GM12878 (cell line): ENCODE measurements at regions not wholly inside any gene's neighbourhood (a gene's known extent, or its start where the extent isn't known, plus 50 kb on each side); places are given as distances from the start of the nearest gene placed in this dataset.
"Not testable (repeated sequence)": the region's sequence is repeated elsewhere in the genome, so short reads cannot be mapped to it uniquely, and the experiment has no call there.

ENCODE experiments used
- ATAC-seq: fragments of 200-7000 bp; cut with Tn5 transposase; 3 replicates; pipeline ENCODE4 v1.9.1; 2020; ENCODE audit warnings: mild to moderate bottlenecking, moderate library complexity
- BruUV-seq: library from RNA; stranded (reverse); fragments of 400-500 nt; replicated peaks from 2 replicates; lab custom pipeline; 2021; lab: Mats Ljungman, UMichigan
- CTCF ChIA-PET: fragments of 300-600 bp; sonication (Branson Sonifier 250); formaldehyde crosslinking; extraction: SDS; loops from one replicate; lab custom pipeline; 2021; ENCODE audit warnings: inconsistent platforms; lab: Yijun Ruan, JAX
- POLR2A ChIA-PET: fragments of 350-600 bp; formaldehyde crosslinking; extraction: SDS; loops from one replicate; lab custom pipeline; 2021; ENCODE audit warnings: inconsistent platforms; lab: Charles Lee
- RAD21 ChIA-PET: fragments of 300-600 bp; sonication (Branson Sonifier 250); formaldehyde crosslinking; loops from one replicate; lab custom pipeline; 2023; ENCODE audit warnings: antibody characterized with exemption; ENCODE audit not compliant: unreplicated experiment; lab: Charles Lee
- SMC1A ChIA-PET: fragments of 300-600 bp; sonication (Branson Sonifier 250); formaldehyde crosslinking; loops from one replicate; lab custom pipeline; 2023; ENCODE audit not compliant: unreplicated experiment, uncharacterized antibody; lab: Charles Lee
- DNase-seq: peaks from one replicate; pipeline ENCODE4 v3.0.0-alpha.2; 2011; ENCODE audit warnings: low read depth, low spot score
- FAIRE-seq: peaks from 3 replicates; lab custom pipeline; 2011; peaks lifted over from hg19 to GRCh38; lab: Jason Lieb, UNC
- H2AFZ ChIP-seq: 2 replicates; pipeline ENCODE4 v1.6.0; 2011; ENCODE audit warnings: low read depth, low read length, control low read depth; ENCODE audit not compliant: control insufficient read depth
- H3K27ac ChIP-seq: 2 replicates; pipeline ENCODE4 v1.5.1; 2011; ENCODE audit warnings: control low read depth; ENCODE audit not compliant: control insufficient read depth, insufficient read depth
- H3K27me3 ChIP-seq, 2 experiments: replicated peaks in 1 of 2; 2 replicates each; pipeline versions ENCODE4 v1.6.0 to v1.6.1; 2011; ENCODE audit warnings: low read length in 1 of 2; ENCODE audit not compliant: control insufficient read depth in 2 of 2, insufficient read depth in 2 of 2
- H3K36me3 ChIP-seq, 2 experiments: 2 replicates each; pipeline ENCODE4 v1.5.1; 2011; ENCODE audit warnings: low read length in 1 of 2; ENCODE audit not compliant: control insufficient read depth in 2 of 2, insufficient read depth in 2 of 2
- H3K4me1 ChIP-seq: 2 replicates; pipeline ENCODE4 v1.6.1; 2011; ENCODE audit warnings: mild to moderate bottlenecking, low read length, moderate library complexity, mixed read lengths; ENCODE audit not compliant: control insufficient read depth, insufficient read depth
- H3K4me2 ChIP-seq: 2 replicates; pipeline ENCODE4 v1.6.0; 2011; ENCODE audit warnings: control low read depth; ENCODE audit not compliant: control insufficient read depth, insufficient read depth
- H3K4me3 ChIP-seq: fragments of 200-600 bp; sonication (generic); 2 replicates; pipeline ENCODE4 v1.5.1; 2016
- H3K79me2 ChIP-seq: 2 replicates; pipeline ENCODE4 v1.6.0; 2011; ENCODE audit warnings: low read length; ENCODE audit not compliant: control insufficient read depth, insufficient read depth
- H3K9ac ChIP-seq: 2 replicates; pipeline ENCODE4 v1.8.0; 2011; ENCODE audit warnings: low read length, control low read depth, mixed read lengths; ENCODE audit not compliant: control insufficient read depth, insufficient read depth
- H3K9me3 ChIP-seq: replicated peaks from 3 replicates; pipeline ENCODE4 v1.5.1; 2011; ENCODE audit warnings: mild to moderate bottlenecking, low read length; ENCODE audit not compliant: control insufficient read depth, insufficient read depth
- H4K20me1 ChIP-seq: 2 replicates; pipeline ENCODE4 v1.6.0; 2011; ENCODE audit not compliant: control insufficient read depth, insufficient read depth
- CBX3 ChIP-seq: fragments of 200-600 bp; sonication (generic); IDR thresholded peaks from 2 replicates; pipeline ENCODE4 v1.6.1; 2016; ENCODE audit warnings: low read depth, borderline replicate concordance
- DPF2 ChIP-seq: fragments of 450-650 bp; IDR thresholded peaks from 2 replicates; pipeline ENCODE4 v1.6.1; 2017; ENCODE audit warnings: mild to moderate bottlenecking
- ELK1 ChIP-seq: IDR thresholded peaks from 2 replicates; pipeline ENCODE4 v1.6.1; 2012; ENCODE audit warnings: low read depth, low read length, improper control_type of control experiment
- HDAC6 ChIP-seq: fragments of 200-600 bp; sonication (generic); IDR thresholded peaks from one replicate; pipeline ENCODE4 v1.8.0; 2017; ENCODE audit warnings: antibody characterized with exemption; ENCODE audit not compliant: unreplicated experiment
- JUNB ChIP-seq: IDR thresholded peaks from 2 replicates; pipeline ENCODE4 v1.6.1; 2016; ENCODE audit warnings: antibody characterized with exemption, mild to moderate bottlenecking
- POLR2AphosphoS5 ChIP-seq: IDR thresholded peaks from 2 replicates; pipeline ENCODE4 v1.6.1; 2011; ENCODE audit warnings: mild to moderate bottlenecking, low read length, inconsistent platforms
- RAD51 ChIP-seq: fragments of 450-650 bp; IDR thresholded peaks from 2 replicates; pipeline ENCODE4 v1.6.1; 2016; ENCODE audit warnings: moderate library complexity, mild to moderate bottlenecking, inconsistent platforms
- WGBS: methylation state at CpG from one replicate; pipeline ENCODE4 v1.1.6; 2016; ENCODE audit warnings: low lambda C conversion rate; ENCODE audit not compliant: insufficient replicate concordance, insufficient coverage; ENCODE audit errors: missing lambda C conversion rate; 5-methylcytosine and 5-hydroxymethylcytosine counted together
- in situ Hi-C: fragments of 300-500 bp; cut with MboI; formaldehyde crosslinking; loops from 9 replicates; pipeline ENCODE4 v1.14.3; 2018; ENCODE audit warnings: mixed read lengths
- intact Hi-C: fragments of 100-400 bp; cut with micrococcal nuclease; formaldehyde crosslinking; loops from one replicate; pipeline ENCODE4 v1.14.2; 2022; ENCODE audit not compliant: unreplicated experiment

GRCh38 chr21:18744840-18745239 is 341.3 kb upstream of the TMPRSS15 start (continued):
- no peak for TF ChIP-seq POLR2AphosphoS5
- no peak for TF ChIP-seq HDAC6
- TF ChIP-seq RAD51, result no peak
- no peak for TF ChIP-seq ELK1
- TF ChIP-seq DPF2, result no peak
- TF ChIP-seq CBX3, result no peak
- TF ChIP-seq JUNB, result no peak
- TF ChIP-seq, all 136 proteins: peak for 0

DNA sequence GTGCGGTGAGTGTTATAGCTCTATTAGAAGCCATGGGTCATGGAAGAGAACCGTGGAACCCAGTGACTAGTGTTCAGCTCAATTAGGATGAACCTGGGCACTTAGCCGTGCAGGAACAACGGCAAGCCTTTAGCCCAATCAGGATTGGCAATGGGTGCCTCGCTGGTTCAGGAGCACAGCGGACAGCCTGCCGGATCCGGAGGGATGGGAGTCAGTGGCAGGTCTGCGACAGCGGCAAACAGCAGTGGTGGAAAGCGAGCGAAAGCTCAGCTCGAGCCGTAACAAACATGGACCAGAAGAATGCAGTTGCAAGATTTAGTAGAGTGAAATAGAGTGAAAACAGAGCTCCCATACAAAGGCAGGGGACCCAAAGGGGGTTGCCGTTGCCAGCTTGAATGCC is 349.3 kb upstream of the TMPRSS15 start:
- H2AFZ ChIP-seq, H3K9ac ChIP-seq, SMC1A ChIA-PET, H3K27ac ChIP-seq, RAD21 ChIA-PET, DNase-seq, H3K79me2 ChIP-seq, FAIRE-seq, ATAC-seq, H3K9me3 ChIP-seq, in situ Hi-C loops, H3K4me3 ChIP-seq, H3K27me3 ChIP-seq, H4K20me1 ChIP-seq, H3K36me3 ChIP-seq, BruUV-seq, H3K4me1 ChIP-seq, intact Hi-C loops, CTCF ChIA-PET, POLR2A ChIA-PET, H3K4me2 ChIP-seq: not testable (repeated sequence)
- WGBS, result 33% methylated on average over 15 of the region's 15 CpGs

GRCh38 chr21:18756272-18756671 is 352.7 kb upstream of the TMPRSS15 start:
- H3K9ac ChIP-seq, RAD21 ChIA-PET, in situ Hi-C loops, H2AFZ ChIP-seq, H3K4me1 ChIP-seq, BruUV-seq, H4K20me1 ChIP-seq, H3K4me2 ChIP-seq, ATAC-seq, intact Hi-C loops, H3K27me3 ChIP-seq, DNase-seq, H3K79me2 ChIP-seq, CTCF ChIA-PET, H3K27ac ChIP-seq, H3K36me3 ChIP-seq, H3K4me3 ChIP-seq, POLR2A ChIA-PET, SMC1A ChIA-PET, FAIRE-seq, H3K9me3 ChIP-seq: not testable (repeated sequence)
- WGBS, result 0% methylated on average over 2 of the region's 4 CpGs
